HCEC 1CT (cell line): ENCODE measurements at regions not wholly inside any gene's neighbourhood (a gene's known extent, or its start where the extent isn't known, plus 50 kb on each side); places are given as distances from the start of the nearest gene placed in this dataset.
"Not testable (repeated sequence)": the region's sequence is repeated elsewhere in the genome, so short reads cannot be mapped to it uniquely, and the experiment has no call there.

Source experiments
- DNase-seq: peaks from one replicate; pipeline ENCODE4 v3.0.0-alpha.2; 2017

DNA sequence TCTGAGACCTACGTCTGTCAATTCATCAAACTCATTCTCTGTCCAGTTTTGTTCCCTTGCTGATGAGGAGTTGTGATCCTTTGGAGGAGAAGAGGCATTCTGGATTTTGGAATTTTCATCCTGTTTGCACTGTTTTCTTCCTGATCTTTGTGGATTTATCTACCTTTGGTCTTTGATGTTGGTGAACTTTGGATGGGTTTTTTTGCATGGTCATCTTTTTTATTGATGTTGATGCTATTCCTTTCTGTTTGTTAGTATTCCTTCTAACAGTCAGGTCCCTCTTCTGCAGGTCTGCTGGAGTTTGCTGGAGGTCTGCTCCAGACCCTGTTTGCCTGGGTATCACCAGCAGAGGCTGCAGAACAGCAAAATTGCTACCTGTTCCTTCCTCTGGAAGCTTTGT, 322.2 kb downstream of the CCSER2 start:
- not testable (repeated sequence) for DNase-seq

DNA sequence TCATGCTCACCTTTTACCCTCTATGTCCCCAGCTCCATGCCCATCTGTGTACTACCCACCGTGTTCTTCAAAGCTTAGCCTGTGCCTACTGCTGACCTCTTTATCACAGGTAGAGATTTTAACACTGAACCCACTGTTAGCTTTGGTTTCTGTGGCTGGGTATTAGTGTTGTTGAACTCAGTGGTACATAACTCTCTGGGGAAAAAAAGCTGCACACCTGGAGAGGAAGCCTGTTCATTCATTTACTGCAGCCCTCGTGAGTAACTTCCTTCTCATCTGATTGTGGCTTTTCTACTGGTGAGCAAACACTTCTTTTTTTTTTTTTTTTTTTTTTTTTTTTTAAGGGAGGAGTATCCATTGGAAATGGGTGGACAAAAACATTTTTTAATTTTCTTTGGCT, 326.3 kb downstream of the CCSER2 start:
- DNase-seq: no peak

- no peak for DNase-seq
Measured at GRCh38 chr10:84659027-84659426, 330.6 kb downstream of the CCSER2 start.

DNA sequence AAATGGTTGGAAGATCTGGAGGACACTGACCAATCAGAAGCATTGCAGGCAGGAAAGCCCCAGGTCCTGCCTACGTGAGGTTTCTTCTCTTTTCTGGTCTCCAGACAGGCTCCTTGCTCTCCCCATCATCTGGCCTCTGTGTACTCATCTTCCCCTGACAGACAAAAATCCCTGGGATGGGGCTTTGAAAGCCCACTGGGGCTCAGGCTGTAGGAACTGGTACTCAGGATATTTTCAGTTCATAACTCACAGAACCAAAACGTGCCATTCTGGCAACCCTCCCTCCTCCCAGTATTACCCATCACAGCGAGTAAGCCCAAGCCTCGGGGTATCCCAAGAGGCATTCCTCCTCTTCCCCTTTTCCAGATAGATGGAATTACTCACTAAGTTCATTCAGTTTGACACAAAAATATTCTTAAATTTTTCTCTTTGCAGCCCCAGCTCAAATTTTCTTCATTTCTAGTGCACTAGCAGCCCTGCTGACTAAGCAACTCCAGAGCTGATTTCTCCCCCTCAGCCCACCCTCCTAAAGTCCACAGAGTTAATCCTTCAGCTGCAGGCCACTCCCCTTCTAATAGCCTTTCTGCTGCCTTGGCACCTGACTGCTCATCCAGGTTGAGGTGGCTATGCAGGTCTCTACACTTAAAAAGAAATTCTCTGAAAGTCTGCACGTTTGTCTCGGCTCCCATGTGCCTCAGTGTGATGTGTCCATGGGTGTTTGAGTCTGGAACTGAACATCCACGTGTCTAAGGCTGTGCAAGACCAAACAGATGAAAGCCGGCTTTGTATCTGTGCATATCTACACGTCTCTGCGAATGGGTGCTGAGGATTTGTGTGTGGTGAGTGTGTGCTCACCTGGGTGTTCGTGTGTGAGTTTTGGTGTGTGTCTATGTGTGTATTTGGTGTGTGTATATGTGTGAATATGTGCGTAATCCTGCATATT, 331.4 kb downstream of the CCSER2 start:
- DNase-seq: no peak

GRCh38 chr10:84660450-84661159, 332.2 kb downstream of the CCSER2 start:
- DNase-seq: no peak

DNA sequence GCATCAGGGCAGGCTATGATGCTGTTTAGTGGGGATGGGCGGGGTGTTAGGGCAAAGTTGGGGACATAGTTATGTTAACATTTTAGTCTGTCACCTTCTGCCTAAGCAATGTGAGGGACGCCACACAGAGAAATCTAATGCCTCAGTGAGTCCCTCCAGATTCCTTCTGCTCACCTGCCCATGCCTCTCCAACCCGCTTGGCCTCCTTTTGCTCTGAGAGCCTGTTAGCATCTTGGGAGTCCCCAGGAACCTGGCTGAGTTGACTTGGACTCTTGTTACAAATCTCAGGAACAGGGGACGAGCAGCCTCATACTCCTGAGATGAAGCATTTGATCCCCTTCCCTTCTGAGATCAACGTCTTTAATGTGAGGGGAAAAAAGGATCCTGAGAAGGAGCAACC, 336.8 kb downstream of the CCSER2 start:
- no peak for DNase-seq

GRCh38 chr10:84665883-84666463, 337.6 kb downstream of the CCSER2 start:
- DNase-seq: no peak

DNA sequence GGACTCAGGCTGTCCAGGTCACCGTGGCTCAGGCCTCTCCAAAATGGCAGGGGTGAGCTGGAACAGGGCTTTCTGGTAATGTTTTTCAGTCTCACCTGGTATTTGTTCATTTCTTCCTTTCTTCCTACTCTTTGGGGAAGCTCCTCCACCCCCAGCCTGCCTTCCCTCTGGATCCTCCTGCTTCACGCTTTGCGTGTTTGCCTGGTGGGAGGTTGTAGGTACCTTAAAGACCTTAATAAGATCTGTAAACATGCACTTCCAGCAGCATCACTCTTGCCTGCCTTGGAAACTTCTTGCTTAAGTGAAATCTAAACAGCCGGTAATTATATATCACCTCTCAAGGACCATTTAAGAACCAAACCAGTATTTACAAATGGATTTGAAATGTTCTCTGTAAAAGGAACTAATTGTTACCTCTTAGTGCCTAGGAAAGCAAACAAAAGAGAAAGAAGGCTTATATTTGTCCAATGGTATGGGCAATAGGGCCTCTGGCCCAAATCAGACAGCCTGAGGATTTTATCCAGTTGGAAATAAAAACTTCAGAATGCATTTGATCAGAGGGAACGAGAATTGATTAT, 339.9 kb downstream of the CCSER2 start:
- no peak for DNase-seq

DNA sequence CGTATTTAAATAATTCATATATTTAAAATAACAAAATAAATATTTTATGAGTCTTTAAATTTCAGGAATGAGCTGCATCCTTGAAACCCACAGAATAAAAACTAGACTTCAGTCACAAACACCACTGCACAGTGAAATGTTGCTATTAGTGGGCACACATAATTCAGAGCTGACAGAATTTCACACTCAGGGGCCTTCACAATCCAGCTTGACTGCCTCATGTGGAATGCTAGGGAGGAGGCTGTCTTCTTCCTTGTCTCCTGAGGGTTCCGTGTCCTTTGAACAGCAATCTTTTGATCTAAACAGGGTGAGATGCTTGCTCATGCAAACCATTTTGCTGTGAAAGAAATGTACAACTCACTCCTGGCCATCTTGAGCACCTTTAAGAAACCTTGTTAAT, 346.7 kb downstream of the CCSER2 start:
- DNase-seq: no peak

DNA sequence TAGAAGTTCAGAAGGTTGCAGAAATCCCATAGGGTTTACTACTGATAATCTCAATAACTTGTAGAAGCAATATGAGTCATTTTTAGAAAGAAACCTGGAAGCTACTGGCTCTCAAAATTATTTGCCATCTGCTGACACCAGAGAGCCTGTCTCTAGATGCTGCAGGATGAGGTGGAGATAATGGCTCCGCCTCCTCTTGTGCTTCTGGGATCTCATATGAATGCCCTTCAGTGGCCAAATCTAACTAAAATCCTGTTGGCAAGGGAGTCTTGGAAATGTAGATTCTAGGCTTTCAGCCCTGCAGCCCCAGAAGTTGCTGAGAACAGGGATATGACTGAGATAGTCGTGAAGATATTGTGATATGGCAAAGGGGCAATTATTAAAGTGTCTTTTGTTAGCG, 348.1 kb downstream of the CCSER2 start:
- no peak for DNase-seq

- DNase-seq: no peak
Measured at GRCh38 chr10:84681781-84682180, 353.4 kb downstream of the CCSER2 start.

DNA sequence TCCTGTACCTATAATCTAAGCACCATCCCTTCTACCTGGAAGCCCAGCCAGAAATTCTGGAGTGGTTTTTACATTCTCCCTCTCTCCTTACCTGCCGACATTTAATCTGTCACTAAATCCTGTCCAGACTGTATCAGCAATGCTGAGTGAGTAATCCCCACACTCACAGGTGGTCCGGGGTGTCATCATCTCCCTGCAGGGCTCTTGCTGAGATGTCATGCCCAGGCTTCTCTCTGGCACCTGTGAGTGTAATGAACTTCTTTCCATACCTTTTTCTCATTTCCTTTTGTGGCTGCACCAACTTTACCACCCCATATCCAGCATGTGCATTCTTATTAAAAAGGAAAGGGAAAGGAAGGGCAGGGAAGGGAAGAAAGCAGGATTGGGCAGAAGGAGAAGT, 355.2 kb downstream of the CCSER2 start:
- DNase-seq: no peak

GRCh38 chr10:84683980-84684740, 355.8 kb downstream of the CCSER2 start:
- no peak for DNase-seq

GRCh38 chr10:84685047-84685660, 356.8 kb downstream of the CCSER2 start:
- no peak for DNase-seq

- DNase-seq: no peak
Measured at GRCh38 chr10:84693006-84693405, 364.6 kb downstream of the CCSER2 start.

GRCh38 chr10:84695902-84696301, 367.5 kb downstream of the CCSER2 start:
- DNase-seq: no peak

GRCh38 chr10:84696610-84697009, 368.2 kb downstream of the CCSER2 start:
- no peak for DNase-seq

GRCh38 chr10:84698989-84699388, 370.6 kb downstream of the CCSER2 start:
- DNase-seq: no peak

GRCh38 chr10:84700668-84701369, 372.4 kb downstream of the CCSER2 start:
- no peak for DNase-seq

- DNase-seq: no peak
Measured at GRCh38 chr10:84701370-84701720, 373.0 kb downstream of the CCSER2 start.

GRCh38 chr10:84704101-84704500, 375.7 kb downstream of the CCSER2 start:
- no peak for DNase-seq

- no peak for DNase-seq
Measured at GRCh38 chr10:84706431-84706830, 378.0 kb downstream of the CCSER2 start.
